MM.1S (cell line): ENCODE measurements at regions not wholly inside any gene's neighbourhood (a gene's known extent, or its start where the extent isn't known, plus 50 kb on each side); places are given as distances from the start of the nearest gene placed in this dataset.
A peak's percentile ranks its signal among the peaks of the same experiment; 100 is the strongest.
"Not testable (repeated sequence)": the region's sequence is repeated elsewhere in the genome, so short reads cannot be mapped to it uniquely, and the experiment has no call there.

Source experiments
- DNase-seq: peaks from one replicate; pipeline ENCODE4 v3.0.0-alpha.2; 2015
- H2AFZ ChIP-seq: fragments of 300-600 bp; sonication (generic); 2 replicates; pipeline ENCODE4 v1.6.0; 2016; ENCODE audit warnings: antibody characterized with exemption, low read length
- H3F3A ChIP-seq: fragments of 300-600 bp; sonication (generic); 2 replicates; pipeline ENCODE4 v1.6.1; 2016; ENCODE audit warnings: mild to moderate bottlenecking, antibody characterized with exemption, low read length, moderate library complexity, mixed read lengths; ENCODE audit not compliant: insufficient read depth
- H3K27ac ChIP-seq: fragments of 300-600 bp; sonication (generic); 2 replicates; pipeline ENCODE4 v1.5.1; 2016; ENCODE audit warnings: mild to moderate bottlenecking, low read length
- H3K27me3 ChIP-seq: fragments of 300-600 bp; sonication (generic); replicated peaks from 2 replicates; pipeline ENCODE4 v1.6.0; 2016; ENCODE audit warnings: low read length; ENCODE audit not compliant: insufficient read depth
- H3K36me3 ChIP-seq: fragments of 300-600 bp; sonication (generic); replicated peaks from 2 replicates; pipeline ENCODE4 v1.6.1; 2016; ENCODE audit warnings: mild to moderate bottlenecking, low read length, mixed read lengths; ENCODE audit not compliant: insufficient read depth
- H3K4me1 ChIP-seq: fragments of 300-600 bp; sonication (generic); 2 replicates; pipeline ENCODE4 v1.6.1; 2016; ENCODE audit warnings: low read length, mixed read lengths
- H3K4me2 ChIP-seq: fragments of 300-600 bp; sonication (generic); 2 replicates; pipeline ENCODE4 v1.6.0; 2016; ENCODE audit warnings: low read depth, low read length
- H3K4me3 ChIP-seq: fragments of 300-600 bp; sonication (generic); 2 replicates; pipeline ENCODE4 v1.5.1; 2016; ENCODE audit warnings: low read length, mixed read lengths
- H3K79me2 ChIP-seq: fragments of 300-600 bp; sonication (generic); 2 replicates; pipeline ENCODE4 v1.6.1; 2016; ENCODE audit warnings: mixed run types, low read length, mixed read lengths
- H3K9ac ChIP-seq: fragments of 300-600 bp; sonication (generic); 2 replicates; pipeline ENCODE4 v1.6.1; 2016; ENCODE audit warnings: low read length, mixed read lengths
- H3K9me2 ChIP-seq: fragments of 300-600 bp; sonication (generic); replicated peaks from 2 replicates; pipeline ENCODE4 v1.6.1; 2016; ENCODE audit warnings: mild to moderate bottlenecking, low read length, mixed read lengths; ENCODE audit not compliant: insufficient read depth
- H3K9me3 ChIP-seq: fragments of 300-600 bp; sonication (generic); replicated peaks from 2 replicates; pipeline ENCODE4 v1.6.1; 2016; ENCODE audit warnings: mild to moderate bottlenecking, low read length, mixed read lengths; ENCODE audit not compliant: insufficient read depth
- H4K20me1 ChIP-seq: fragments of 300-600 bp; sonication (generic); 2 replicates; pipeline ENCODE4 v1.6.1; 2016; ENCODE audit warnings: mild to moderate bottlenecking, low read length, moderate library complexity, mixed read lengths; ENCODE audit not compliant: insufficient read depth
- CTCF ChIP-seq: fragments of 300-600 bp; sonication (generic); IDR thresholded peaks from 2 replicates; pipeline ENCODE4 v1.5.1; 2016; ENCODE audit warnings: antibody characterized with exemption, low read length, mixed read lengths
- EZH2 ChIP-seq: fragments of 300-600 bp; sonication (generic); optimal IDR thresholded peaks from 2 replicates; pipeline ENCODE3; 2017; ENCODE audit warnings: low read depth, mild to moderate bottlenecking, antibody characterized with exemption, low read length, mixed read lengths
- EZH2phosphoT487 ChIP-seq: fragments of 300-600 bp; sonication (generic); IDR thresholded peaks from 2 replicates; pipeline ENCODE4 v1.6.1; 2018; ENCODE audit warnings: antibody characterized with exemption, low read length

GRCh38 chr3:26498271-26498670 is 124.3 kb upstream of the LRRC3B start:
- no peak overlapping the region for H2AFZ ChIP-seq
- TF ChIP-seq CTCF = no peak
- TF ChIP-seq EZH2 = no peak
- TF ChIP-seq EZH2phosphoT487 = no peak
- H3K36me3 ChIP-seq = no peaks in the 10 kb centered on the region
- H3K9me2 ChIP-seq = no peaks in the 10 kb centered on the region
- H4K20me1 ChIP-seq = no peaks in the 10 kb centered on the region
- no peak overlapping the region for H3K27ac ChIP-seq
- no peak overlapping the region for H3K4me2 ChIP-seq
- no peaks in the 10 kb centered on the region for H3K79me2 ChIP-seq
- no peaks in the 10 kb centered on the region for H3K4me1 ChIP-seq
- no peaks in the 10 kb centered on the region for H3F3A ChIP-seq
- no peak for DNase-seq
- no peaks in the 10 kb centered on the region for H3K27me3 ChIP-seq
- no peak overlapping the region for H3K9ac ChIP-seq
- no peaks in the 10 kb centered on the region for H3K9me3 ChIP-seq
- H3K4me3 ChIP-seq = no peak overlapping the region

GRCh38 chr3:26505399-26505798 is 117.2 kb upstream of the LRRC3B start:
- no peaks in the 10 kb centered on the region for H3K36me3 ChIP-seq
- H3K4me2 ChIP-seq = peak overlapping the region; percentile 33; the same call in 1 of the 2 replicates
- H3K9ac ChIP-seq = no peak overlapping the region
- H4K20me1 ChIP-seq = no peaks in the 10 kb centered on the region
- H3K27ac ChIP-seq = no peak overlapping the region
- DNase-seq = no peak
- TF ChIP-seq EZH2 (no peak), CTCF (no peak), EZH2phosphoT487 (no peak)
- H3K4me3 ChIP-seq = no peak overlapping the region
- H3F3A ChIP-seq = no peaks in the 10 kb centered on the region
- no peaks in the 10 kb centered on the region for H3K79me2 ChIP-seq
- no peaks in the 10 kb centered on the region for H3K9me3 ChIP-seq
- H2AFZ ChIP-seq = no peak overlapping the region
- H3K4me1 ChIP-seq = peaks cover 7% of the 10 kb centered on the region; the same call in 1 of the 2 replicates
- H3K27me3 ChIP-seq = no peaks in the 10 kb centered on the region
- H3K9me2 ChIP-seq = no peaks in the 10 kb centered on the region

GRCh38 chr3:26514445-26515029 is 108.0 kb upstream of the LRRC3B start:
- not testable (repeated sequence) for H4K20me1 ChIP-seq, H3K36me3 ChIP-seq, H3K27ac ChIP-seq, H3K27me3 ChIP-seq, H3K79me2 ChIP-seq, DNase-seq, H2AFZ ChIP-seq, H3K9ac ChIP-seq, H3F3A ChIP-seq, H3K4me3 ChIP-seq, H3K9me2 ChIP-seq, H3K9me3 ChIP-seq, H3K4me2 ChIP-seq, H3K4me1 ChIP-seq

GRCh38 chr3:26515351-26515750 is 107.2 kb upstream of the LRRC3B start:
- no peak overlapping the region for H3K27ac ChIP-seq
- no peaks in the 10 kb centered on the region for H3K4me1 ChIP-seq
- H3K27me3 ChIP-seq = no peaks in the 10 kb centered on the region
- H3K4me2 ChIP-seq = no peak overlapping the region
- H3K79me2 ChIP-seq = no peaks in the 10 kb centered on the region
- no peak overlapping the region for H3K4me3 ChIP-seq
- H3K9ac ChIP-seq = no peak overlapping the region
- no peaks in the 10 kb centered on the region for H3K9me2 ChIP-seq
- H3K9me3 ChIP-seq = no peaks in the 10 kb centered on the region
- no peak overlapping the region for H2AFZ ChIP-seq
- no peak for DNase-seq
- H4K20me1 ChIP-seq = no peaks in the 10 kb centered on the region
- no peak for TF ChIP-seq EZH2phosphoT487
- no peak for TF ChIP-seq CTCF
- TF ChIP-seq EZH2 = no peak
- H3F3A ChIP-seq = no peaks in the 10 kb centered on the region
- no peaks in the 10 kb centered on the region for H3K36me3 ChIP-seq
